ENCODE measurements at regions not wholly inside any gene's neighbourhood (a gene's known extent, or its start where the extent isn't known, plus 50 kb on each side); places are given as distances from the start of the nearest gene placed in this dataset.

DNA sequence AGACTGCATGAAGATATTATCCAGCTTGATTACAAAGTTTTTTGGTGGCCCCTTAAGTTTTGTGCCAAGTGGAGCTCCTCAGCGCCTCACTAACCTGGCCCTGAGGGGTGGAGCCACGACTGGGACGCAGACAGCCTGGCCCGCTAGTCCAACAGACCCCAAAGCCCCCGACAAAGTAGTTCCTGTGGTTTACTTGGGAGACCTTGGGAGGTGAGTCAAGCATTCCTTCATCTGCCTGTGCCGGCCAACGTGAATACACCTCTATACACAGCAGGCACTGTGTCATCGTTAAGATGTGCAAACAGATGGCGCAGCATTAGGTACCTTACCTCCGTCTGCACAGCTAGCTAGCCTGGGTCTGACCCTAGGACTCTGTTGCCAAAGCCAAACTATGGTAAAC, 55.0 kb upstream of the LAMA1 start:
- TF ChIP-seq CTCF (IDR thresholded peaks at IDR 0.05; ENCODE audit: low read depth, low read length, poor library complexity, severe bottlenecking) (no peak), EZH2phosphoT487 (IDR thresholded peaks at IDR 0.05; ENCODE audit: borderline replicate concordance, low read length) (no peak)
